ENCODE measurements at regions not wholly inside any gene's neighbourhood (a gene's known extent, or its start where the extent isn't known, plus 50 kb on each side); places are given as distances from the start of the nearest gene placed in this dataset.

DNA sequence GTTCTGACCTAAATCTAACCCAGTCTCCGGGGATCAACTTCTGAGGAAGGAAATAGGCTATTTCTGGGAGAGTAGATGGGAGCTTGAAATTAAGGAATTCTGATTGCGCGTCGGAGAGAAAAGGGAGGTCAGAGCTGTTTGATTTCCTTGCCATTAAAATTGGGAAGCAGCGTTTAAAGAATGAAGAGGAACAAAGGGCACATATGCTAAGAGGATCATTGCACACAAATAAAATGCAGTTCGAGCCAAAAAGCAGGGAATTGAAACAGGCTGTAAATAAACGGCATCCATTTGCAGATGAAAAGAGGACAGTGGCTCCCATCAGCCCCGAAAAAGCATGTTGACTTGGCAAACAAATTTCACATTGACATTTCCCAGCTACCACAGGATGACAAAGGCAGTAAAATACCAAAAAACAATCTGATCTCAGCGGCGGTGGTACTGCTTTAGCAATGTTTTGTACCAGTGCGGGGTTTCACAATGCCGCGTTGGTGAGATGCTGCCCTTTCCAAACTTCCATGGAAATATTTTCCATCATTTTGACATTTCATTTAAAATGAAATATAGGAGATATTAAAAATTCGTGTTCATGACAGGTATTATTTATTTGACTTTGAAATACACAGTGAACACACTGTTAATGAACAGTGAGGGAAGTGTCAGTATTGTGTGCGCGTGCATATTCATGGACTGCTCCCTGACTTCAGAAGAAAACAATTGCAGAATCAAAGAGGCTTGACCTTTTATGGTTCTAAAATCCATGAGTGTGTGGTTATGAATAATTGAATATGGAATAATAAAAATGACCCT is 108.8 kb downstream of the SQOR start:
- TF ChIP-seq, protein P1, sequence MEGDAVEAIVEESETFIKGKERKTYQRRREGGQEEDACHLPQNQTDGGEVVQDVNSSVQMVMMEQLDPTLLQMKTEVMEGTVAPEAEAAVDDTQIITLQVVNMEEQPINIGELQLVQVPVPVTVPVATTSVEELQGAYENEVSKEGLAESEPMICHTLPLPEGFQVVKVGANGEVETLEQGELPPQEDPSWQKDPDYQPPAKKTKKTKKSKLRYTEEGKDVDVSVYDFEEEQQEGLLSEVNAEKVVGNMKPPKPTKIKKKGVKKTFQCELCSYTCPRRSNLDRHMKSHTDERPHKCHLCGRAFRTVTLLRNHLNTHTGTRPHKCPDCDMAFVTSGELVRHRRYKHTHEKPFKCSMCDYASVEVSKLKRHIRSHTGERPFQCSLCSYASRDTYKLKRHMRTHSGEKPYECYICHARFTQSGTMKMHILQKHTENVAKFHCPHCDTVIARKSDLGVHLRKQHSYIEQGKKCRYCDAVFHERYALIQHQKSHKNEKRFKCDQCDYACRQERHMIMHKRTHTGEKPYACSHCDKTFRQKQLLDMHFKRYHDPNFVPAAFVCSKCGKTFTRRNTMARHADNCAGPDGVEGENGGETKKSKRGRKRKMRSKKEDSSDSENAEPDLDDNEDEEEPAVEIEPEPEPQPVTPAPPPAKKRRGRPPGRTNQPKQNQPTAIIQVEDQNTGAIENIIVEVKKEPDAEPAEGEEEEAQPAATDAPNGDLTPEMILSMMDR (IDR thresholded peaks at IDR 0.05; ENCODE audit: control extremely low read depth in 1 of 3, insufficient read depth in 1 of 3, low read depth in 1 of 3, low read length in 3 of 3), result no peak
- TF ChIP-seq, protein P2, sequence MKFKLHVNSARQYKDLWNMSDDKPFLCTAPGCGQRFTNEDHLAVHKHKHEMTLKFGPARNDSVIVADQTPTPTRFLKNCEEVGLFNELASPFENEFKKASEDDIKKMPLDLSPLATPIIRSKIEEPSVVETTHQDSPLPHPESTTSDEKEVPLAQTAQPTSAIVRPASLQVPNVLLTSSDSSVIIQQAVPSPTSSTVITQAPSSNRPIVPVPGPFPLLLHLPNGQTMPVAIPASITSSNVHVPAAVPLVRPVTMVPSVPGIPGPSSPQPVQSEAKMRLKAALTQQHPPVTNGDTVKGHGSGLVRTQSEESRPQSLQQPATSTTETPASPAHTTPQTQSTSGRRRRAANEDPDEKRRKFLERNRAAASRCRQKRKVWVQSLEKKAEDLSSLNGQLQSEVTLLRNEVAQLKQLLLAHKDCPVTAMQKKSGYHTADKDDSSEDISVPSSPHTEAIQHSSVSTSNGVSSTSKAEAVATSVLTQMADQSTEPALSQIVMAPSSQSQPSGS (IDR thresholded peaks at IDR 0.05; ENCODE audit: low read length), result no peak

All from H1 (cell line).